HepG2 (cell line): ENCODE measurements at regions not wholly inside any gene's neighbourhood (a gene's known extent, or its start where the extent isn't known, plus 50 kb on each side); places are given as distances from the start of the nearest gene placed in this dataset.

Experiments used
- ASH2L ChIP-seq: fragments of 300-600, 200-600 bp; sonication (generic); IDR thresholded peaks from 2 replicates; pipeline ENCODE4 v1.7.0; 2017; ENCODE audit warnings: low read depth, mild to moderate bottlenecking, moderate library complexity, mixed read lengths, low read length; ENCODE audit not compliant: insufficient read length
- HOXA3 ChIP-seq: sonication (generic); formaldehyde crosslinking; IDR thresholded peaks from 2 replicates; pipeline ENCODE4 v1.5.0; 2020; ENCODE audit warnings: missing genetic modification reagents
- JDP2 ChIP-seq: sonication (generic); formaldehyde crosslinking; IDR thresholded peaks from 2 replicates; pipeline ENCODE4 v1.8.1; 2022; ENCODE audit warnings: missing genetic modification reagents, borderline replicate concordance
- NCOR1 ChIP-seq: fragments of 200-600 bp; sonication (generic); IDR thresholded peaks from 2 replicates; pipeline ENCODE4 v1.7.0; 2017; ENCODE audit warnings: antibody characterized with exemption, low read length, borderline replicate concordance
- PRDM10 ChIP-seq: sonication (generic); formaldehyde crosslinking; IDR thresholded peaks from 2 replicates; pipeline ENCODE4 v1.4.0; 2020; ENCODE audit warnings: low read depth, missing genetic modification reagents
- SAP130 ChIP-seq: IDR thresholded peaks from 2 replicates; pipeline ENCODE4 v1.6.1; 2016; ENCODE audit warnings: low read depth
- ZFY ChIP-seq: sonication (generic); formaldehyde crosslinking; IDR thresholded peaks from 2 replicates; pipeline ENCODE4 v1.4.0; 2020; ENCODE audit warnings: missing genetic modification reagents
- ZNF468 ChIP-seq: sonication (generic); formaldehyde crosslinking; IDR thresholded peaks from 2 replicates; pipeline ENCODE4 v1.8.0; 2022; ENCODE audit warnings: mild to moderate bottlenecking, moderate library complexity, missing genetic modification reagents
- ZNF513 ChIP-seq: sonication (generic); formaldehyde crosslinking; conservative IDR thresholded peaks from 2 replicates; pipeline ENCODE4 v1.5.0; 2020; ENCODE audit warnings: missing genetic modification reagents
- ZNF768 ChIP-seq: sonication (generic); formaldehyde crosslinking; IDR thresholded peaks from 2 replicates; pipeline ENCODE4 v1.4.0; 2020; ENCODE audit warnings: missing genetic modification reagents
- TF ChIP-seq, protein P1 (sequence below): sonication (generic); formaldehyde crosslinking; IDR thresholded peaks from 2 replicates; pipeline ENCODE4 v1.4.0; 2020; ENCODE audit warnings: mild to moderate bottlenecking, low read depth, missing genetic modification reagents
- TF ChIP-seq, protein P2 (sequence below): sonication (generic); formaldehyde crosslinking; IDR thresholded peaks from 2 replicates; pipeline ENCODE4 v1.5.0; 2020; ENCODE audit warnings: mild to moderate bottlenecking, missing genetic modification reagents, borderline replicate concordance
- TF ChIP-seq, protein P3 (sequence below), 2 experiments: sonication (generic) in 1 of 2; formaldehyde crosslinking in 1 of 2; IDR thresholded peaks; 2 replicates each; pipeline versions ENCODE4 v1.4.0 to v1.6.1; 2016 to 2020; ENCODE audit warnings: borderline replicate concordance in 1 of 2, low read depth in 1 of 2, mild to moderate bottlenecking in 1 of 2, missing genetic modification reagents in 1 of 2
- TF ChIP-seq, protein P4 (sequence below): sonication (generic); formaldehyde crosslinking; IDR thresholded peaks from 2 replicates; pipeline ENCODE4 v1.8.0; 2022; ENCODE audit warnings: mild to moderate bottlenecking, missing genetic modification reagents, moderate library complexity

DNA sequence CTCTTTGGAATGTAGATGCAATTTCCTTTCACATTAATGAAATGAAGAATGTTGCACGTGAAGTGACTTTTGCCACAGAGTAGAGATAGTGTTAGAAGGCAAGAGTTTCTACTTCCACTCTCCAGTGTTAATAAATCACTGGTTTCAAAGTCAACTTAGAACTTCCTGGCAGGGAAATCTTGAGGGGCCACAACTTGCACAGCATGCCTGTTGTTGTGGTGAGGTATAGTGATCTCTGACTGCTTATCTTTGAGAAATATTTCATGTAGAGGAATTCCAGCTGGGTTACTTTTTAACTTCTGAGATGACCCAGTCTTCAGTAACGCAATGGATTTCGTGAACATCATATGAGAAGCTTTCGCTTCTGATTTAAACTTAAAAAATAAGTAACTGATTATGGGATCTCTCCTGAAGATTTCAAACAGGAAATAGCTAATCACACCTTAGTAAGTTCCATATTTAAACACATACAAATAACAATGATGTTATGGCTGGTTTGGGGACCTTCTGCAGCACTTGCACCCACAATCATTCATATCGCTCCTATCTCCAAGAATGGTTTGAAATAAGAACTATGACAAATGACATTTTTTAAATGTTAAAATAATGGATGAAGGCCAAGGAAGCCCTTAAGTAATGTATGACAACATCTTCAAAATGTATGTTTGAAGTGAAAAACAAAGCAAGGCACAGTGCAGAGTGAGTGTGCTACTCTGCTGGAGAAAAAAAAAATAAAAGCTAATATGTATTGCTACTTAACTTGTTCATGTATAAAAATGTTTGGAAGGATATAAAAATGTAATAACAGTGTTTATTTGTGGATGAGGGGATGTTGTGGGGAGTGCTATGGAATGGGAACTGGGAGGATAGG is 726.5 kb upstream of the NECTIN3 start (continued):
- TF ChIP-seq, protein P1, sequence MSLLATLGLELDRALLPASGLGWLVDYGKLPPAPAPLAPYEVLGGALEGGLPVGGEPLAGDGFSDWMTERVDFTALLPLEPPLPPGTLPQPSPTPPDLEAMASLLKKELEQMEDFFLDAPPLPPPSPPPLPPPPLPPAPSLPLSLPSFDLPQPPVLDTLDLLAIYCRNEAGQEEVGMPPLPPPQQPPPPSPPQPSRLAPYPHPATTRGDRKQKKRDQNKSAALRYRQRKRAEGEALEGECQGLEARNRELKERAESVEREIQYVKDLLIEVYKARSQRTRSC: no peak
- TF ChIP-seq NCOR1: no peak
- TF ChIP-seq, protein P2, sequence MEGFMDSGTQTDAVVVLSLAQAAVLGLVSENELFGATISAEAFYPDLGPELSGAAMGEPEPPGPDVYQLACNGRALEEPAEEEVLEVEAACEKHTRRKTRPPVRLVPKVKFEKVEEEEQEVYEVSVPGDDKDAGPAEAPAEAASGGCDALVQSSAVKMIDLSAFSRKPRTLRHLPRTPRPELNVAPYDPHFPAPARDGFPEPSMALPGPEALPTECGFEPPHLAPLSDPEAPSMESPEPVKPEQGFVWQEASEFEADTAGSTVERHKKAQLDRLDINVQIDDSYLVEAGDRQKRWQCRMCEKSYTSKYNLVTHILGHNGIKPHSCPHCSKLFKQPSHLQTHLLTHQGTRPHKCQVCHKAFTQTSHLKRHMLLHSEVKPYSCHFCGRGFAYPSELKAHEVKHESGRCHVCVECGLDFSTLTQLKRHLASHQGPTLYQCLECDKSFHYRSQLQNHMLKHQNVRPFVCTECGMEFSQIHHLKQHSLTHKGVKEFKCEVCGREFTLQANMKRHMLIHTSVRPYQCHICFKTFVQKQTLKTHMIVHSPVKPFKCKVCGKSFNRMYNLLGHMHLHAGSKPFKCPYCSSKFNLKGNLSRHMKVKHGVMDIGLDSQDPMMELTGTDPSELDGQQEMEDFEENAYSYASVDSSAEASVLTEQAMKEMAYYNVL (CRISPR knock-in tag): no peak
- TF ChIP-seq ZNF768: no peak
- no peak for TF ChIP-seq ZNF468 (CRISPR knock-in tag)
- TF ChIP-seq SAP130: peak; percentile 57
- TF ChIP-seq ZNF513 (CRISPR knock-in tag): no peak
- TF ChIP-seq JDP2 (CRISPR knock-in tag): no peak
- no peak; the same call in 1 of the 2 replicates for TF ChIP-seq HOXA3
- TF ChIP-seq PRDM10 (CRISPR knock-in tag): peak; percentile 22; the same call in 1 of the 2 replicates
- TF ChIP-seq, protein P3, sequence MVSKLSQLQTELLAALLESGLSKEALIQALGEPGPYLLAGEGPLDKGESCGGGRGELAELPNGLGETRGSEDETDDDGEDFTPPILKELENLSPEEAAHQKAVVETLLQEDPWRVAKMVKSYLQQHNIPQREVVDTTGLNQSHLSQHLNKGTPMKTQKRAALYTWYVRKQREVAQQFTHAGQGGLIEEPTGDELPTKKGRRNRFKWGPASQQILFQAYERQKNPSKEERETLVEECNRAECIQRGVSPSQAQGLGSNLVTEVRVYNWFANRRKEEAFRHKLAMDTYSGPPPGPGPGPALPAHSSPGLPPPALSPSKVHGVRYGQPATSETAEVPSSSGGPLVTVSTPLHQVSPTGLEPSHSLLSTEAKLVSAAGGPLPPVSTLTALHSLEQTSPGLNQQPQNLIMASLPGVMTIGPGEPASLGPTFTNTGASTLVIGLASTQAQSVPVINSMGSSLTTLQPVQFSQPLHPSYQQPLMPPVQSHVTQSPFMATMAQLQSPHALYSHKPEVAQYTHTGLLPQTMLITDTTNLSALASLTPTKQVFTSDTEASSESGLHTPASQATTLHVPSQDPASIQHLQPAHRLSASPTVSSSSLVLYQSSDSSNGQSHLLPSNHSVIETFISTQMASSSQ (IDR thresholded peaks at IDR 0.05; ENCODE audit: low read depth): peak; percentile 91
- TF ChIP-seq, protein P3 (CRISPR knock-in tag; IDR thresholded peaks at IDR 0.05; ENCODE audit: borderline replicate concordance): peak; percentile 90; the same call in 1 of the 2 replicates
- peak; percentile 53 for TF ChIP-seq ASH2L
- TF ChIP-seq, protein P4, sequence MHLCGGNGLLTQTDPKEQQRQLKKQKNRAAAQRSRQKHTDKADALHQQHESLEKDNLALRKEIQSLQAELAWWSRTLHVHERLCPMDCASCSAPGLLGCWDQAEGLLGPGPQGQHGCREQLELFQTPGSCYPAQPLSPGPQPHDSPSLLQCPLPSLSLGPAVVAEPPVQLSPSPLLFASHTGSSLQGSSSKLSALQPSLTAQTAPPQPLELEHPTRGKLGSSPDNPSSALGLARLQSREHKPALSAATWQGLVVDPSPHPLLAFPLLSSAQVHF: no peak
- no peak for TF ChIP-seq ZFY (CRISPR knock-in tag)
